CD4-positive, alpha-beta T cell treated with Interleukin-4 for 1 hour (primary cell): ENCODE measurements at regions not wholly inside any gene's neighbourhood (a gene's known extent, or its start where the extent isn't known, plus 50 kb on each side); places are given as distances from the start of the nearest gene placed in this dataset.
"Not testable (repeated sequence)": the region's sequence is repeated elsewhere in the genome, so short reads cannot be mapped to it uniquely, and the experiment has no call there.

Source experiments
- DNase-seq, 2 donors: peaks; one replicate each; pipeline ENCODE4 v3.0.0-alpha.2; 2020 to 2022

GRCh38 chr10:46095943-46096342 lies 49.9 kb upstream of the MSMB start:
- DNase-seq, result not testable (repeated sequence)

GRCh38 chr10:46096446-46096845 lies 50.4 kb upstream of the MSMB start:
- no peak for DNase-seq

- peak in 1 of 2 donors; percentile 36 for DNase-seq
These were observed 51.0 kb upstream of the MSMB start for GRCh38 chr10:46096909-46097575.

- DNase-seq, result no peak
These were observed 51.7 kb upstream of the MSMB start for GRCh38 chr10:46097576-46098317.

- DNase-seq, result no peak
These were observed 52.3 kb upstream of the MSMB start for GRCh38 chr10:46098386-46098785.

GRCh38 chr10:46098925-46099324 lies 52.9 kb upstream of the MSMB start:
- not testable (repeated sequence) for DNase-seq

- no peak for DNase-seq
These were observed 58.1 kb upstream of the MSMB start for GRCh38 chr10:46104071-46104585.

- not testable (repeated sequence) for DNase-seq
These were observed 59.3 kb upstream of the MSMB start for GRCh38 chr10:46105416-46105815.

- peak in 1 of 2 donors; percentile 43 for DNase-seq
These were observed 59.9 kb upstream of the MSMB start for GRCh38 chr10:46105856-46106409.

- DNase-seq, result peak; percentile 43 to 57
These were observed 60.6 kb upstream of the MSMB start for GRCh38 chr10:46106410-46107255.

- DNase-seq, result not testable (repeated sequence)
These were observed 62.1 kb upstream of the MSMB start for GRCh38 chr10:46108158-46108499.

- not testable (repeated sequence) for DNase-seq
These were observed 108.2 kb upstream of the MSMB start for GRCh38 chr10:46154271-46154670.

GRCh38 chr10:46154683-46155082 lies 108.6 kb upstream of the MSMB start:
- not testable (repeated sequence) for DNase-seq

- not testable (repeated sequence) for DNase-seq
These were observed 110.8 kb upstream of the MSMB start for GRCh38 chr10:46156866-46157265.

- no peak for DNase-seq
These were observed 117.1 kb upstream of the ANTXRL start for GRCh38 chr10:46169736-46170135.

GRCh38 chr10:46170789-46171188 lies 116.0 kb upstream of the ANTXRL start:
- DNase-seq, result no peak

GRCh38 chr10:46171661-46172060 lies 115.1 kb upstream of the ANTXRL start:
- no peak for DNase-seq

- DNase-seq, result no peak
These were observed 111.5 kb upstream of the ANTXRL start for GRCh38 chr10:46175296-46175695.

- no peak for DNase-seq
These were observed 111.0 kb upstream of the ANTXRL start for GRCh38 chr10:46175831-46176230.

- not testable (repeated sequence) for DNase-seq
These were observed 99.4 kb upstream of the ANTXRL start for GRCh38 chr10:46187431-46187830.

- no peak for DNase-seq
These were observed 89.7 kb upstream of the ANTXRL start for GRCh38 chr10:46197050-46197449.

- DNase-seq, result no peak
These were observed 88.3 kb upstream of the ANTXRL start for GRCh38 chr10:46198516-46198915.

GRCh38 chr10:46202405-46202804 lies 84.4 kb upstream of the ANTXRL start:
- DNase-seq, result not testable (repeated sequence)
